Neural progenitor cell (in vitro differentiated cells): ENCODE measurements at regions not wholly inside any gene's neighbourhood (a gene's known extent, or its start where the extent isn't known, plus 50 kb on each side); places are given as distances from the start of the nearest gene placed in this dataset.

Source experiments
- DNase-seq: peaks from one replicate; pipeline ENCODE4 v3.0.0-alpha.2; 2016; ENCODE audit warnings: low spot score
- H2AFZ ChIP-seq: fragments of 200-600 bp; sonication (generic); replicated peaks from 2 replicates; pipeline ENCODE4 v1.6.1; 2016; ENCODE audit warnings: antibody characterized with exemption
- H3F3A ChIP-seq: fragments of 200-600 bp; sonication (generic); 2 replicates; pipeline ENCODE4 v1.6.1; 2016; ENCODE audit warnings: antibody characterized with exemption, low read depth
- H3K27ac ChIP-seq: fragments of 200-600 bp; sonication (generic); 2 replicates; pipeline ENCODE4 v1.5.1; 2016; ENCODE audit warnings: mild to moderate bottlenecking
- H3K27me3 ChIP-seq: fragments of 200-600 bp; sonication (generic); 2 replicates; pipeline ENCODE4 v1.6.1; 2016; ENCODE audit warnings: mild to moderate bottlenecking, moderate library complexity
- H3K36me3 ChIP-seq: fragments of 200-600 bp; sonication (generic); 2 replicates; pipeline ENCODE4 v1.5.1; 2016
- H3K4me1 ChIP-seq: fragments of 200-600 bp; sonication (generic); 2 replicates; pipeline ENCODE4 v1.6.1; 2016; ENCODE audit warnings: mixed run types
- H3K4me2 ChIP-seq: fragments of 200-600 bp; sonication (generic); 2 replicates; pipeline ENCODE4 v1.6.1; 2016
- H3K4me3 ChIP-seq: fragments of 200-600 bp; sonication (generic); 2 replicates; pipeline ENCODE4 v1.5.1; 2016
- H3K79me2 ChIP-seq: fragments of 200-600 bp; sonication (generic); 2 replicates; pipeline ENCODE4 v1.6.1; 2016; ENCODE audit warnings: low read depth
- H3K9ac ChIP-seq: fragments of 200-600 bp; sonication (generic); 2 replicates; pipeline ENCODE4 v1.6.1; 2016
- H3K9me3 ChIP-seq: fragments of 200-600 bp; sonication (generic); 2 replicates; pipeline ENCODE4 v1.5.1; 2016; ENCODE audit warnings: low read depth
- H4K20me1 ChIP-seq: fragments of 200-600 bp; sonication (generic); 2 replicates; pipeline ENCODE4 v1.6.1; 2016; ENCODE audit warnings: low read depth
- H3K27ac Mint-ChIP-seq: 3 replicates; pipeline ENCODE4 v1.8.0; 2021; ENCODE audit warnings: mixed read lengths
- H3K27me3 Mint-ChIP-seq: 2 replicates; pipeline ENCODE4 v1.8.0; 2022; ENCODE audit warnings: low read depth, mild to moderate bottlenecking, inconsistent platforms, moderate library complexity, mixed read lengths; ENCODE audit not compliant: insufficient read depth
- H3K36me3 Mint-ChIP-seq: 3 replicates; pipeline ENCODE4 v1.8.0; 2021; ENCODE audit warnings: mixed read lengths
- H3K4me1 Mint-ChIP-seq: 3 replicates; pipeline ENCODE4 v1.8.0; 2021; ENCODE audit warnings: mixed read lengths
- H3K4me3 Mint-ChIP-seq: 3 replicates; pipeline ENCODE4 v1.8.0; 2021; ENCODE audit warnings: mild to moderate bottlenecking, moderate library complexity, mixed read lengths
- H3K9me3 Mint-ChIP-seq: 3 replicates; pipeline ENCODE4 v1.8.0; 2020; ENCODE audit warnings: mixed read lengths
- EZH2 ChIP-seq: fragments of 200-600 bp; sonication (generic); IDR thresholded peaks from 2 replicates; pipeline ENCODE4 v1.6.1; 2017; ENCODE audit warnings: antibody characterized with exemption, mild to moderate bottlenecking, moderate library complexity
- EZH2phosphoT487 ChIP-seq: fragments of 200-600 bp; sonication (generic); IDR thresholded peaks from 2 replicates; pipeline ENCODE4 v1.6.1; 2017; ENCODE audit warnings: antibody characterized with exemption
- TF ChIP-seq, protein P1 (sequence below): fragments of 200-600 bp; sonication (generic); IDR thresholded peaks from 2 replicates; pipeline ENCODE4 v1.5.1; 2017; ENCODE audit warnings: antibody characterized with exemption, mild to moderate bottlenecking

DNA sequence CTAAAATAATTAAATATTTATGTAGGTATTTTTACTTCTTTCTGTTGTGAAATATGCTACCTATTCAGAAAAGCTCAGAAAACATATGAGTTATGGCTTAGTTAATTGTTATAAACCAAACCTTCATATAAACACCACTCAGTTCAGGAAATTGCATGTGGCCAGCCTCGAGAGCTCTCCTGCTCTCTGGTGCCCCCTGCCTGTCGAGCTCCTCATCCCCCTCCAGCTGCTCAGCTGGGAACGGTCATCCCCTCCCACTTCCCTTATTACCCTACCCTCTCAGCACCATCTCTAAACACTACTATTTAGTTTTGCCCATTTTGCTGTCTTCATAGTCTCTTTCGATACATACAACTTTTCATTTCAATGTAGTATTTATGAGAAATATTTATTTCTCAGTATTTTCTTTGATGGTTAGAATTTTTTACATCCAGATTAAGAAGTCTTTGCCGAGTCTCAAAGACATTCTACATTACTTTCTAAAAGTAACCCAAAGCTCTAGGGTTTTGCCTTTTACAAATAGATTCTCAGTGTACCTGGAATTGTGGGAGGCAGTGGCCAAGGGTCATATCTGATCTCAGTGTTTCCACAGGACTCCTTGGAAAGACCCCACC is 51.2 kb upstream of the SEMA4D start:
- H3F3A ChIP-seq = no peaks in the 10 kb centered on the region
- H2AFZ ChIP-seq = no peak overlapping the region
- no peak overlapping the region for H3K4me2 ChIP-seq
- no peaks in the 10 kb centered on the region for H3K79me2 ChIP-seq
- Mint-ChIP-seq H3K4me3 (no peak overlapping the region), H3K27me3 (peaks cover 2% of the 10 kb centered on the region), H3K36me3 (no peaks in the 10 kb centered on the region), H3K27ac (no peak overlapping the region), H3K9me3 (peaks cover 12% of the 10 kb centered on the region), H3K4me1 (no peaks in the 10 kb centered on the region)
- no peak overlapping the region for H3K4me3 ChIP-seq
- TF ChIP-seq, protein P1, sequence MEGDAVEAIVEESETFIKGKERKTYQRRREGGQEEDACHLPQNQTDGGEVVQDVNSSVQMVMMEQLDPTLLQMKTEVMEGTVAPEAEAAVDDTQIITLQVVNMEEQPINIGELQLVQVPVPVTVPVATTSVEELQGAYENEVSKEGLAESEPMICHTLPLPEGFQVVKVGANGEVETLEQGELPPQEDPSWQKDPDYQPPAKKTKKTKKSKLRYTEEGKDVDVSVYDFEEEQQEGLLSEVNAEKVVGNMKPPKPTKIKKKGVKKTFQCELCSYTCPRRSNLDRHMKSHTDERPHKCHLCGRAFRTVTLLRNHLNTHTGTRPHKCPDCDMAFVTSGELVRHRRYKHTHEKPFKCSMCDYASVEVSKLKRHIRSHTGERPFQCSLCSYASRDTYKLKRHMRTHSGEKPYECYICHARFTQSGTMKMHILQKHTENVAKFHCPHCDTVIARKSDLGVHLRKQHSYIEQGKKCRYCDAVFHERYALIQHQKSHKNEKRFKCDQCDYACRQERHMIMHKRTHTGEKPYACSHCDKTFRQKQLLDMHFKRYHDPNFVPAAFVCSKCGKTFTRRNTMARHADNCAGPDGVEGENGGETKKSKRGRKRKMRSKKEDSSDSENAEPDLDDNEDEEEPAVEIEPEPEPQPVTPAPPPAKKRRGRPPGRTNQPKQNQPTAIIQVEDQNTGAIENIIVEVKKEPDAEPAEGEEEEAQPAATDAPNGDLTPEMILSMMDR = peak; percentile 94
- no peak for TF ChIP-seq EZH2phosphoT487
- H3K9me3 ChIP-seq = peaks cover 6% of the 10 kb centered on the region
- no peak overlapping the region for H3K27ac ChIP-seq
- H3K27me3 ChIP-seq = no peaks in the 10 kb centered on the region
- H3K36me3 ChIP-seq = no peaks in the 10 kb centered on the region
- H3K4me1 ChIP-seq = no peaks in the 10 kb centered on the region
- no peak overlapping the region for H3K9ac ChIP-seq
- DNase-seq = peak; percentile 77
- H4K20me1 ChIP-seq = no peaks in the 10 kb centered on the region

GRCh38 chr9:89548071-89548638 is 50.2 kb upstream of the SEMA4D start:
- Mint-ChIP-seq H3K27ac (no peak overlapping the region), H3K27me3 (no peaks in the 10 kb centered on the region), H3K4me1 (no peaks in the 10 kb centered on the region), H3K9me3 (peaks cover 12% of the 10 kb centered on the region), H3K36me3 (no peaks in the 10 kb centered on the region), H3K4me3 (peak overlapping the region; percentile 65)
- Histone ChIP-seq H3K9me3 (peaks cover 6% of the 10 kb centered on the region), H2AFZ (no peak overlapping the region), H3K79me2 (no peaks in the 10 kb centered on the region), H3K4me2 (no peak overlapping the region), H3K4me3 (no peak overlapping the region), H3F3A (no peaks in the 10 kb centered on the region), H3K27ac (no peak overlapping the region), H3K4me1 (no peaks in the 10 kb centered on the region), H3K27me3 (no peaks in the 10 kb centered on the region), H4K20me1 (no peaks in the 10 kb centered on the region), H3K36me3 (no peaks in the 10 kb centered on the region), H3K9ac (no peak overlapping the region)
- TF ChIP-seq EZH2 = no peak
- no peak for TF ChIP-seq EZH2phosphoT487
- TF ChIP-seq, protein P1 = no peak
- DNase-seq = no peak
